Panc1 (cell line): ENCODE measurements at regions not wholly inside any gene's neighbourhood (a gene's known extent, or its start where the extent isn't known, plus 50 kb on each side); places are given as distances from the start of the nearest gene placed in this dataset.

Experiments used
- ATAC-seq: fragments of 200-7000 bp; cut with Tn5 transposase; 2 replicates; pipeline ENCODE4 v1.9.1; 2020; ENCODE audit warnings: mild to moderate bottlenecking, moderate library complexity
- BruUV-seq: library from RNA; stranded (reverse); fragments of 400-500 nt; replicated peaks from 2 replicates; lab custom pipeline; 2021; lab: Mats Ljungman, UMichigan
- CTCF ChIA-PET: fragments of 300-600 bp; sonication (Branson Sonifier 250); formaldehyde crosslinking; loops from one replicate; lab custom pipeline; 2022; ENCODE audit warnings: antibody characterized with exemption; lab: Charles Lee
- POLR2A ChIA-PET: fragments of 300-600 bp; sonication (Branson Sonifier 250); formaldehyde crosslinking; loops from one replicate; lab custom pipeline; 2022; ENCODE audit warnings: antibody characterized with exemption; lab: Charles Lee
- DNase-seq: peaks from one replicate; pipeline ENCODE4 v3.0.0-alpha.2; 2010; ENCODE audit warnings: low read depth, low spot score
- H3K27ac ChIP-seq: 2 replicates; pipeline ENCODE4 v1.5.1; 2011; ENCODE audit warnings: mild to moderate bottlenecking, low read length, inconsistent platforms
- H3K27me3 ChIP-seq: fragments of 200-500 bp; sonication (Bioruptor generic); 2 replicates; pipeline ENCODE4 v1.6.0; 2014; ENCODE audit warnings: low read length, inconsistent platforms; ENCODE audit not compliant: control insufficient read depth, insufficient read depth
- H3K36me3 ChIP-seq: fragments of 200-500 bp; sonication (Bioruptor generic); 2 replicates; pipeline ENCODE4 v1.5.1; 2014; ENCODE audit warnings: inconsistent platforms, mild to moderate bottlenecking, low read length, moderate library complexity; ENCODE audit not compliant: control insufficient read depth, insufficient read depth
- H3K4me1 ChIP-seq: 2 replicates; pipeline ENCODE4 v1.5.1; 2011; ENCODE audit warnings: inconsistent platforms, mild to moderate bottlenecking, low read length, moderate library complexity; ENCODE audit not compliant: control insufficient read depth, insufficient read depth
- H3K4me3 ChIP-seq, 2 experiments: 2 replicates each; pipeline ENCODE4 v1.5.1; 2011 to 2012; ENCODE audit warnings: low read depth in 2 of 2, low read length in 2 of 2, mild to moderate bottlenecking in 2 of 2, inconsistent platforms in 1 of 2, moderate library complexity in 1 of 2
- H3K9me3 ChIP-seq: fragments of 200-500 bp; sonication (Bioruptor generic); 2 replicates; pipeline ENCODE4 v1.5.1; 2014; ENCODE audit warnings: low read depth, mild to moderate bottlenecking, inconsistent platforms, low read length, moderate library complexity; ENCODE audit not compliant: control insufficient read depth, insufficient read depth
- POLR2AphosphoS5 ChIP-seq: IDR thresholded peaks from 2 replicates; pipeline ENCODE4 v1.6.1; 2012; ENCODE audit warnings: mild to moderate bottlenecking, low read depth, low read length, moderate library complexity
- SIN3A ChIP-seq: IDR thresholded peaks from 2 replicates; pipeline ENCODE4 v1.6.1; 2012; ENCODE audit warnings: low read depth, mild to moderate bottlenecking, low read length, moderate library complexity, borderline replicate concordance; ENCODE audit not compliant: insufficient read depth
- TCF7L2 ChIP-seq: IDR thresholded peaks from 2 replicates; pipeline ENCODE4 v1.6.1; 2011; ENCODE audit warnings: mild to moderate bottlenecking, low read depth, low read length, inconsistent platforms
- in situ Hi-C: cut with HindIII; loops from 2 replicates; pipeline ENCODE4 v1.10.0; 2016; ENCODE audit warnings: low sequenced_read_pairs, low pct_unique_long_range_greater_than_20kb
- intact Hi-C: fragments of 100-400 bp; cut with micrococcal nuclease; formaldehyde crosslinking; loops from one replicate; pipeline ENCODE4 v1.10.0; 2022; ENCODE audit not compliant: unreplicated experiment
- TF ChIP-seq, protein P1 (sequence below): fragments of 450-650 bp; IDR thresholded peaks from 2 replicates; pipeline ENCODE4 v1.5.1; 2017; ENCODE audit warnings: mild to moderate bottlenecking
- TF ChIP-seq, protein P2 (sequence below), 2 experiments: IDR thresholded peaks; 2 replicates each; pipeline ENCODE4 v1.6.1; 2011 to 2012; ENCODE audit warnings: low read depth in 2 of 2, control low read depth in 1 of 2, low read length in 1 of 2, mild to moderate bottlenecking in 1 of 2, moderate library complexity in 1 of 2; ENCODE audit not compliant: insufficient read depth in 1 of 2

DNA sequence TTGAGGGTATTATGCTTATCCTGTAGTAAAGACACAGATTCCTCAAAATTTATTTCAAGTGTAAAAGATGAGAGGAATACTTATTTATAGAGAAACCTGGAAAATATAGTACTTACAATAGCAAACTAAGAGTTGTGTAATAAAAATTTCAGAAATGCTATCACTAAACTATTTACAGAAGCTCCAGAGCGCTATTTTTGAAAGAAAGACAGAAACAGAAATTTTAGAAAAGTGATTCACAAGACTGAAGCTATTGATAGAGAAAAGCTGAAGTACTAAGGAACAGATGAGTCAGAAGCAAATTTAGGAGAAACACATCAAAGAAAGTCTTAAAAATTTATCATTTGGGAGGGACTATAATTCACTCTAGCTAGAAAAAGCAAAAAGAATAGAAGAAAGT lies 1174.2 kb downstream of the DIAPH3 start:
- no peaks in the 10 kb centered on the region for H3K9me3 ChIP-seq
- in situ Hi-C loops (no loop called here), intact Hi-C loops (no loop called here)
- H3K4me3 ChIP-seq: no peak overlapping the region
- no peak overlapping the region for H3K27ac ChIP-seq
- DNase-seq: no peak
- TF ChIP-seq TCF7L2 (no peak), SIN3A (no peak), POLR2AphosphoS5 (no peak)
- TF ChIP-seq, protein P1, sequence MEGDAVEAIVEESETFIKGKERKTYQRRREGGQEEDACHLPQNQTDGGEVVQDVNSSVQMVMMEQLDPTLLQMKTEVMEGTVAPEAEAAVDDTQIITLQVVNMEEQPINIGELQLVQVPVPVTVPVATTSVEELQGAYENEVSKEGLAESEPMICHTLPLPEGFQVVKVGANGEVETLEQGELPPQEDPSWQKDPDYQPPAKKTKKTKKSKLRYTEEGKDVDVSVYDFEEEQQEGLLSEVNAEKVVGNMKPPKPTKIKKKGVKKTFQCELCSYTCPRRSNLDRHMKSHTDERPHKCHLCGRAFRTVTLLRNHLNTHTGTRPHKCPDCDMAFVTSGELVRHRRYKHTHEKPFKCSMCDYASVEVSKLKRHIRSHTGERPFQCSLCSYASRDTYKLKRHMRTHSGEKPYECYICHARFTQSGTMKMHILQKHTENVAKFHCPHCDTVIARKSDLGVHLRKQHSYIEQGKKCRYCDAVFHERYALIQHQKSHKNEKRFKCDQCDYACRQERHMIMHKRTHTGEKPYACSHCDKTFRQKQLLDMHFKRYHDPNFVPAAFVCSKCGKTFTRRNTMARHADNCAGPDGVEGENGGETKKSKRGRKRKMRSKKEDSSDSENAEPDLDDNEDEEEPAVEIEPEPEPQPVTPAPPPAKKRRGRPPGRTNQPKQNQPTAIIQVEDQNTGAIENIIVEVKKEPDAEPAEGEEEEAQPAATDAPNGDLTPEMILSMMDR: no peak
- TF ChIP-seq, protein P2, sequence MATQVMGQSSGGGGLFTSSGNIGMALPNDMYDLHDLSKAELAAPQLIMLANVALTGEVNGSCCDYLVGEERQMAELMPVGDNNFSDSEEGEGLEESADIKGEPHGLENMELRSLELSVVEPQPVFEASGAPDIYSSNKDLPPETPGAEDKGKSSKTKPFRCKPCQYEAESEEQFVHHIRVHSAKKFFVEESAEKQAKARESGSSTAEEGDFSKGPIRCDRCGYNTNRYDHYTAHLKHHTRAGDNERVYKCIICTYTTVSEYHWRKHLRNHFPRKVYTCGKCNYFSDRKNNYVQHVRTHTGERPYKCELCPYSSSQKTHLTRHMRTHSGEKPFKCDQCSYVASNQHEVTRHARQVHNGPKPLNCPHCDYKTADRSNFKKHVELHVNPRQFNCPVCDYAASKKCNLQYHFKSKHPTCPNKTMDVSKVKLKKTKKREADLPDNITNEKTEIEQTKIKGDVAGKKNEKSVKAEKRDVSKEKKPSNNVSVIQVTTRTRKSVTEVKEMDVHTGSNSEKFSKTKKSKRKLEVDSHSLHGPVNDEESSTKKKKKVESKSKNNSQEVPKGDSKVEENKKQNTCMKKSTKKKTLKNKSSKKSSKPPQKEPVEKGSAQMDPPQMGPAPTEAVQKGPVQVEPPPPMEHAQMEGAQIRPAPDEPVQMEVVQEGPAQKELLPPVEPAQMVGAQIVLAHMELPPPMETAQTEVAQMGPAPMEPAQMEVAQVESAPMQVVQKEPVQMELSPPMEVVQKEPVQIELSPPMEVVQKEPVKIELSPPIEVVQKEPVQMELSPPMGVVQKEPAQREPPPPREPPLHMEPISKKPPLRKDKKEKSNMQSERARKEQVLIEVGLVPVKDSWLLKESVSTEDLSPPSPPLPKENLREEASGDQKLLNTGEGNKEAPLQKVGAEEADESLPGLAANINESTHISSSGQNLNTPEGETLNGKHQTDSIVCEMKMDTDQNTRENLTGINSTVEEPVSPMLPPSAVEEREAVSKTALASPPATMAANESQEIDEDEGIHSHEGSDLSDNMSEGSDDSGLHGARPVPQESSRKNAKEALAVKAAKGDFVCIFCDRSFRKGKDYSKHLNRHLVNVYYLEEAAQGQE (IDR thresholded peaks at IDR 0.05; ENCODE audit: insufficient read depth in 1 of 2, low read depth in 2 of 2, low read length in 1 of 2): no peak
- ATAC-seq: no peak
- CTCF ChIA-PET: no interaction called here
- H3K36me3 ChIP-seq: no peaks in the 10 kb centered on the region
- H3K27me3 ChIP-seq: no peaks in the 10 kb centered on the region
- no peaks in the 10 kb centered on the region for H3K4me1 ChIP-seq
- BruUV-seq: no TSS peak
- POLR2A ChIA-PET: no interaction called here

DNA sequence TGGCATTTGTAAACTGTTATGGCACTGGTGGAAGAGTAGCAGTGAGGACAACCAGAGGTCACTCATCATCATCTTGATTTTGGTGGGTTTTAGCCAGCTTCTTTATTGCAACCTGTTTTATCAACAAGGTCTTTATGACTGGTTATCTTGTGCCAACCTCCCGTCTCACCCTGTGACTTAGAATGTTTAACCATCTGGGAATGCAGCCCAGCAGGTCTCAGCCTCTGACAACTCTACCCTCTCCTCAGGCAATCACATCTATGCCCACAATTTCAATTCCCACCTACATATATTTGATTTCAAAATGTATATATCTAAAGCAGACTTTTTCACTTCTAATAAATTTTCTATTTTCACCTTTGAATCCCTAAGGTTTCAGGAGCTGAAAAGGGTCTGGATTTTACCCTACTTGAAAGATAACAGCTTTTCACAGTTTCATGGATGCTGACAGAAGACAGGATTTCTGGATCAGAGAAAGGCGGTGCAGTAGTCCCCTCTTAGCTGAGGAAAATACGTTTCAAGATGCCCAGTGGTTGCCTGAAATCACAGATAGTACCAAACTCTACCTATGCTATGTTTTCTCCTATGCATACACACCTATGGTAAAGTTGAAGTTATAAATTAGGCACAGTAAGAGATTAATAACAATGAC lies 1171.8 kb downstream of the DIAPH3 start:
- in situ Hi-C loops: no loop called here
- no peak overlapping the region for H3K27ac ChIP-seq
- BruUV-seq: no TSS peak
- CTCF ChIA-PET: no interaction called here
- DNase-seq: no peak
- no peaks in the 10 kb centered on the region for H3K9me3 ChIP-seq
- no peaks in the 10 kb centered on the region for H3K4me1 ChIP-seq
- TF ChIP-seq POLR2AphosphoS5 (no peak), SIN3A (no peak), TCF7L2 (no peak)
- TF ChIP-seq, protein P1: no peak
- TF ChIP-seq, protein P2 (IDR thresholded peaks at IDR 0.05; ENCODE audit: insufficient read depth in 1 of 2, low read depth in 2 of 2, low read length in 1 of 2): no peak
- POLR2A ChIA-PET: no interaction called here
- no peak for ATAC-seq
- no peaks in the 10 kb centered on the region for H3K36me3 ChIP-seq
- H3K27me3 ChIP-seq: no peaks in the 10 kb centered on the region
- intact Hi-C loops: no loop called here
- no peak overlapping the region for H3K4me3 ChIP-seq
